ENCODE measurements at regions not wholly inside any gene's neighbourhood (a gene's known extent, or its start where the extent isn't known, plus 50 kb on each side); places are given as distances from the start of the nearest gene placed in this dataset.

- Histone ChIP-seq H3K4me1 (no peaks in the 10 kb centered on the region), H3K36me3 (no peaks in the 10 kb centered on the region), H3K9me3 (no peaks in the 10 kb centered on the region), H3K4me3 (no peak overlapping the region), H3K27ac (no peak overlapping the region), H3K27me3 (no peaks in the 10 kb centered on the region)
- TF ChIP-seq POLR2A (IDR thresholded peaks at IDR 0.05) (no peak), CTCF (IDR thresholded peaks at IDR 0.05) (no peak)
- 52 to 61% methylated on average over 2 of the region's 2 CpGs for WGBS, 2 donors
- DNase-seq, result no peak
- intact Hi-C loops (cut with DNase I), result no loop called here
Measured at GRCh38 chrX:8232406-8232805, 61.3 kb upstream of the VCX2 start.

- WGBS, 2 donors, result 73 to 78% methylated on average over 1 to 2 of the region's 2 CpGs
- intact Hi-C loops (cut with DNase I), result no loop called here
- no peaks in the 10 kb centered on the region for H3K4me1 ChIP-seq
Measured at GRCh38 chrX:8233091-8233490, 62.0 kb upstream of the VCX2 start.

GRCh38 chrX:8235026-8235425 is 64.0 kb upstream of the VCX2 start:
- H3K27me3 ChIP-seq, result no peaks in the 10 kb centered on the region
- no peak overlapping the region for H3K4me3 ChIP-seq
- DNase-seq, result no peak
- H3K9me3 ChIP-seq, result no peaks in the 10 kb centered on the region
- TF ChIP-seq POLR2A (IDR thresholded peaks at IDR 0.05) (no peak), CTCF (IDR thresholded peaks at IDR 0.05) (no peak)
- intact Hi-C loops (cut with DNase I), result no loop called here
- no peaks in the 10 kb centered on the region for H3K36me3 ChIP-seq
- H3K27ac ChIP-seq, result no peak overlapping the region
- no peaks in the 10 kb centered on the region for H3K4me1 ChIP-seq

More at GRCh38 chrX:8233091-8233490, 62.0 kb upstream of the VCX2 start:
- H3K27me3 ChIP-seq, result no peaks in the 10 kb centered on the region
- no peak overlapping the region for H3K4me3 ChIP-seq
- DNase-seq, result no peak
- no peak overlapping the region for H3K27ac ChIP-seq
- TF ChIP-seq CTCF (IDR thresholded peaks at IDR 0.05) (no peak), POLR2A (IDR thresholded peaks at IDR 0.05) (no peak)
- H3K9me3 ChIP-seq, result no peaks in the 10 kb centered on the region
- H3K36me3 ChIP-seq, result no peaks in the 10 kb centered on the region

GRCh38 chrX:8237718-8238117 is 66.7 kb upstream of the VCX2 start:
- no peak for TF ChIP-seq POLR2A (IDR thresholded peaks at IDR 0.05)
- no peak for TF ChIP-seq CTCF (IDR thresholded peaks at IDR 0.05)
- 89 to 93% methylated on average over 6 of the region's 6 CpGs for WGBS, 2 donors
- Histone ChIP-seq H3K27ac (no peak overlapping the region), H3K27me3 (no peaks in the 10 kb centered on the region), H3K36me3 (no peaks in the 10 kb centered on the region), H3K4me1 (no peaks in the 10 kb centered on the region), H3K9me3 (no peaks in the 10 kb centered on the region), H3K4me3 (no peak overlapping the region)
- intact Hi-C loops (cut with DNase I), result no loop called here
- no peak for DNase-seq

GRCh38 chrX:8242431-8243020 is 71.5 kb upstream of the VCX2 start:
- Histone ChIP-seq H3K27ac (no peak overlapping the region), H3K4me1 (no peaks in the 10 kb centered on the region), H3K27me3 (no peaks in the 10 kb centered on the region), H3K36me3 (no peaks in the 10 kb centered on the region), H3K4me3 (no peak overlapping the region), H3K9me3 (no peaks in the 10 kb centered on the region)
- DNase-seq, result no peak
- TF ChIP-seq CTCF (IDR thresholded peaks at IDR 0.05), result no peak
- TF ChIP-seq POLR2A (IDR thresholded peaks at IDR 0.05), result no peak
- WGBS, 2 donors, result 75 to 87% methylated on average over 7 of the region's 7 CpGs
- intact Hi-C loops (cut with DNase I), result no loop called here
